ENCODE measurements at regions not wholly inside any gene's neighbourhood (a gene's known extent, or its start where the extent isn't known, plus 50 kb on each side); places are given as distances from the start of the nearest gene placed in this dataset.
A peak's percentile ranks its signal among the peaks of the same experiment; 100 is the strongest.

GRCh38 chr16:66206363-66206762 is 160.1 kb upstream of the CDH5 start:
- no peak overlapping the region for H3K4me3 ChIP-seq
- no peak for TF ChIP-seq POLR2A (IDR thresholded peaks at IDR 0.05)
- TF ChIP-seq POLR2AphosphoS5 (IDR thresholded peaks at IDR 0.05) = no peak
- TF ChIP-seq, protein P1, sequence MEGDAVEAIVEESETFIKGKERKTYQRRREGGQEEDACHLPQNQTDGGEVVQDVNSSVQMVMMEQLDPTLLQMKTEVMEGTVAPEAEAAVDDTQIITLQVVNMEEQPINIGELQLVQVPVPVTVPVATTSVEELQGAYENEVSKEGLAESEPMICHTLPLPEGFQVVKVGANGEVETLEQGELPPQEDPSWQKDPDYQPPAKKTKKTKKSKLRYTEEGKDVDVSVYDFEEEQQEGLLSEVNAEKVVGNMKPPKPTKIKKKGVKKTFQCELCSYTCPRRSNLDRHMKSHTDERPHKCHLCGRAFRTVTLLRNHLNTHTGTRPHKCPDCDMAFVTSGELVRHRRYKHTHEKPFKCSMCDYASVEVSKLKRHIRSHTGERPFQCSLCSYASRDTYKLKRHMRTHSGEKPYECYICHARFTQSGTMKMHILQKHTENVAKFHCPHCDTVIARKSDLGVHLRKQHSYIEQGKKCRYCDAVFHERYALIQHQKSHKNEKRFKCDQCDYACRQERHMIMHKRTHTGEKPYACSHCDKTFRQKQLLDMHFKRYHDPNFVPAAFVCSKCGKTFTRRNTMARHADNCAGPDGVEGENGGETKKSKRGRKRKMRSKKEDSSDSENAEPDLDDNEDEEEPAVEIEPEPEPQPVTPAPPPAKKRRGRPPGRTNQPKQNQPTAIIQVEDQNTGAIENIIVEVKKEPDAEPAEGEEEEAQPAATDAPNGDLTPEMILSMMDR (IDR thresholded peaks at IDR 0.05) = no peak
- no peak for TF ChIP-seq EP300 (IDR thresholded peaks at IDR 0.05)
- H3K27ac ChIP-seq = peak overlapping the region; percentile 59

GRCh38 chr16:66205287-66206231 is 160.9 kb upstream of the CDH5 start:
- no peaks in the 10 kb centered on the region for H3K27me3 ChIP-seq
- TF ChIP-seq EP300 (IDR thresholded peaks at IDR 0.05) (no peak), POLR2AphosphoS5 (IDR thresholded peaks at IDR 0.05) (no peak), POLR2A (IDR thresholded peaks at IDR 0.05) (no peak)
- TF ChIP-seq, protein P1 (IDR thresholded peaks at IDR 0.05) = no peak
- no peak for DNase-seq (ENCODE audit: low spot score in 2 of 2)
- H3K4me1 ChIP-seq = peaks cover 25% of the 10 kb centered on the region
- H3K4me3 ChIP-seq = no peak overlapping the region
- H3K9me3 ChIP-seq = no peaks in the 10 kb centered on the region
- H3K27ac ChIP-seq = peak overlapping the region; percentile 59
- WGBS = 58% methylated on average over 8 of the region's 8 CpGs
- H3K36me3 ChIP-seq = no peaks in the 10 kb centered on the region

More at GRCh38 chr16:66206363-66206762, 160.1 kb upstream of the CDH5 start:
- peaks cover 25% of the 10 kb centered on the region for H3K4me1 ChIP-seq
- H3K27me3 ChIP-seq = no peaks in the 10 kb centered on the region
- WGBS = 84% methylated on average over 4 of the region's 4 CpGs
- DNase-seq (ENCODE audit: low spot score in 2 of 2) = no peak
- H3K9me3 ChIP-seq = no peaks in the 10 kb centered on the region
- no peaks in the 10 kb centered on the region for H3K36me3 ChIP-seq

DNA sequence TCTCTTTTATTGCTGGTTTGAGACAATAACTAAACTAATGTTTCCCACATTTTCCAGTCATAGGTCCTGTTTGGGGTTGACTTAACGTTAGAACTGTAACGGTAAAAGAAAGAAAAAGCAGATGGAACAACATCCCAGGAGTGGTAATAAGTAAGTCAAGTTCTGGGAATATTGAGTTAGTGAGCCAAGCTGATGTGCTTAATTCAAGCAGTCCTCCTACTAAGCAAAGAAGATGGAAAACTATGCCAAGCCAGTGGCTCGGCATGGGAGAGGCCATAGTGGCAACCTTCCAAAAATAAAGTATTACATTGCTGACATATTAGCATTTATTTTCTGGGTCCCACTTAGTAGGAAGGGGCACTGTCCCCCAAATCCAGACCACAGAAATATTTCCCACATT is 161.7 kb upstream of the CDH5 start:
- Histone ChIP-seq H3K27ac (peak overlapping the region; percentile 48), H3K9me3 (no peaks in the 10 kb centered on the region), H3K36me3 (no peaks in the 10 kb centered on the region), H3K4me3 (no peak overlapping the region), H3K27me3 (no peaks in the 10 kb centered on the region), H3K4me1 (peaks cover 25% of the 10 kb centered on the region)
- 47% methylated on average over 3 of the region's 3 CpGs for WGBS
- TF ChIP-seq POLR2AphosphoS5 (IDR thresholded peaks at IDR 0.05) = no peak
- no peak for TF ChIP-seq POLR2A (IDR thresholded peaks at IDR 0.05)
- no peak for TF ChIP-seq EP300 (IDR thresholded peaks at IDR 0.05)
- TF ChIP-seq, protein P1 (IDR thresholded peaks at IDR 0.05) = no peak
- DNase-seq (ENCODE audit: low spot score in 2 of 2) = no peak

DNA sequence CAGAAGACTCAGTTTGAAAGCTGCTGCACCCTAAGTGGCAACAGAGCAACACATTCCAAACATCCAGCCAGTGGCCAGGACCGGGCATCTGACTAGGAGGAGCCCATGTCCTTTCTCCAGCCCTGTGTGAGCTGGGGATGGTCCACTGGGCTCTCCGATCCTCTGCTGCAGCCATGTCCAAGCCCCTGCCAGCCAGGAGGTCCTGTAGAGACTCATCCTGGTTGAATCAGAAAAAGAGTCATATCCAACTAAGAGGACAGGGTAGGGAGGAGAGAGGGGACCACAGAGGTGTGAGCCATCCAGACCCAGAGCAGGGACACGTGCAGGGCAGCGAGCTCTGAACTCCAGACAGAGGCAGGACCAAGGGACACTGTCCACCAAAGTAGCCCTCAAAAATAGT is 163.0 kb upstream of the CDH5 start:
- Histone ChIP-seq H3K4me1 (peaks cover 25% of the 10 kb centered on the region), H3K9me3 (no peaks in the 10 kb centered on the region), H3K27ac (no peak overlapping the region), H3K4me3 (no peak overlapping the region), H3K36me3 (no peaks in the 10 kb centered on the region), H3K27me3 (no peaks in the 10 kb centered on the region)
- DNase-seq (ENCODE audit: low spot score in 2 of 2) = no peak
- TF ChIP-seq POLR2AphosphoS5 (IDR thresholded peaks at IDR 0.05) (no peak), POLR2A (IDR thresholded peaks at IDR 0.05) (no peak)
- WGBS = 97% methylated on average over 4 of the region's 4 CpGs

DNA sequence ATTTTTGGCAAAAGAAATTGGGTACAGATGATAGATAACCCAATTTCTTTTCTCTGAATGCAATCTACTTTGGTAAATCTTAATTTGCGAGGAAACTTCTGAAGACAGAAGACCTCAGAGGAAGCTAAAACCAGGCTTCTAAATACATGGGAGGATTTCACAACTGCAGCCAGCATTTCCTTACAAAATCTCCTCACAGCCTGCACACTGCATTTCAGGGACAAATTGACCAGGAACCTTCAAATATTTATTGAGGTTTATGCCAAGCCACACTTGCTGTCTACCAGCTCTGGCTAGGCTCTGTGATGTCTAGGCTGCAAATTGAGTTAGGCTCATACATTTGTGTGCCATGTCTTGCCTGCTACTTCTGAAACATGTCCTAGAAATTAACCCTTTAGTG is 167.3 kb upstream of the CDH5 start:
- no peaks in the 10 kb centered on the region for H3K4me1 ChIP-seq
- H3K36me3 ChIP-seq = no peaks in the 10 kb centered on the region
- no peaks in the 10 kb centered on the region for H3K9me3 ChIP-seq
- no peak for DNase-seq (ENCODE audit: low spot score in 2 of 2)
- H3K4me3 ChIP-seq = no peak overlapping the region
- H3K27ac ChIP-seq = no peak overlapping the region
- TF ChIP-seq, protein P1 (IDR thresholded peaks at IDR 0.05) = no peak
- no peak for TF ChIP-seq POLR2AphosphoS5 (IDR thresholded peaks at IDR 0.05)
- no peak for TF ChIP-seq POLR2A (IDR thresholded peaks at IDR 0.05)
- TF ChIP-seq EP300 (IDR thresholded peaks at IDR 0.05) = no peak
- 64% methylated on average over 1 of the region's 1 CpG for WGBS
- no peaks in the 10 kb centered on the region for H3K27me3 ChIP-seq

All from suprapubic skin (tissue), 4 donors.